ENCODE measurements at regions not wholly inside any gene's neighbourhood (a gene's known extent, or its start where the extent isn't known, plus 50 kb on each side); places are given as distances from the start of the nearest gene placed in this dataset.

- no peak overlapping the region for H3K27ac ChIP-seq (ENCODE audit: low read depth, low read length)
These were observed 98.3 kb downstream of the SPTSSA start for GRCh38 chr14:34363733-34364134.

GRCh38 chr14:34362641-34363251 is 99.3 kb downstream of the SPTSSA start:
- Histone ChIP-seq H3K4me2 (ENCODE audit: insufficient read depth, low read length) (no peak overlapping the region), H3K4me1 (ENCODE audit: insufficient read depth, low read length) (no peaks in the 10 kb centered on the region), H3K79me2 (ENCODE audit: insufficient read depth, low read length) (no peaks in the 10 kb centered on the region), H3K27ac (ENCODE audit: low read depth, low read length) (no peak overlapping the region), H3K27me3 (ENCODE audit: insufficient read depth, low read length) (no peaks in the 10 kb centered on the region), H2AFZ (ENCODE audit: low read length) (no peak overlapping the region), H3K36me3 (ENCODE audit: insufficient read depth, low read length) (no peaks in the 10 kb centered on the region), H3K9me3 (ENCODE audit: low read depth, low read length) (no peaks in the 10 kb centered on the region), H3K4me3 (ENCODE audit: insufficient read depth, low read length) (no peak overlapping the region), H4K20me1 (ENCODE audit: insufficient read depth, low read length) (no peaks in the 10 kb centered on the region)
- no peak for TF ChIP-seq CTCF (IDR thresholded peaks at IDR 0.05; ENCODE audit: extremely low read depth, low read depth, low read length)
- no peak for DNase-seq (ENCODE audit: insufficient read length, low spot score, missing footprints)

More at GRCh38 chr14:34363733-34364134, 98.3 kb downstream of the SPTSSA start:
- Histone ChIP-seq H3K4me3 (ENCODE audit: insufficient read depth, low read length) (no peak overlapping the region), H2AFZ (ENCODE audit: low read length) (peak overlapping the region; percentile 10), H3K79me2 (ENCODE audit: insufficient read depth, low read length) (no peaks in the 10 kb centered on the region), H3K4me2 (ENCODE audit: insufficient read depth, low read length) (no peak overlapping the region), H3K9me3 (ENCODE audit: low read depth, low read length) (no peaks in the 10 kb centered on the region), H3K4me1 (ENCODE audit: insufficient read depth, low read length) (no peaks in the 10 kb centered on the region), H3K36me3 (ENCODE audit: insufficient read depth, low read length) (no peaks in the 10 kb centered on the region), H3K27me3 (ENCODE audit: insufficient read depth, low read length) (no peaks in the 10 kb centered on the region), H4K20me1 (ENCODE audit: insufficient read depth, low read length) (no peaks in the 10 kb centered on the region)
- peak; percentile 62 for DNase-seq (ENCODE audit: insufficient read length, low spot score, missing footprints)
- no peak for TF ChIP-seq CTCF (IDR thresholded peaks at IDR 0.05; ENCODE audit: extremely low read depth, low read depth, low read length)

GRCh38 chr14:34361504-34362011 is 100.5 kb downstream of the SPTSSA start:
- H3K4me2 ChIP-seq (ENCODE audit: insufficient read depth, low read length) = no peak overlapping the region
- no peaks in the 10 kb centered on the region for H3K79me2 ChIP-seq (ENCODE audit: insufficient read depth, low read length)
- no peaks in the 10 kb centered on the region for H3K9me3 ChIP-seq (ENCODE audit: low read depth, low read length)
- no peak overlapping the region for H3K27ac ChIP-seq (ENCODE audit: low read depth, low read length)
- no peaks in the 10 kb centered on the region for H3K36me3 ChIP-seq (ENCODE audit: insufficient read depth, low read length)
- H3K27me3 ChIP-seq (ENCODE audit: insufficient read depth, low read length) = no peaks in the 10 kb centered on the region
- no peaks in the 10 kb centered on the region for H3K4me1 ChIP-seq (ENCODE audit: insufficient read depth, low read length)
- H4K20me1 ChIP-seq (ENCODE audit: insufficient read depth, low read length) = no peaks in the 10 kb centered on the region
- H2AFZ ChIP-seq (ENCODE audit: low read length) = peak overlapping the region; percentile 39
- no peak overlapping the region for H3K4me3 ChIP-seq (ENCODE audit: insufficient read depth, low read length)
- no peak for TF ChIP-seq CTCF (IDR thresholded peaks at IDR 0.05; ENCODE audit: extremely low read depth, low read depth, low read length)
- DNase-seq (ENCODE audit: insufficient read length, low spot score, missing footprints) = no peak

GRCh38 chr14:34359420-34360117 is 102.5 kb downstream of the SPTSSA start:
- Histone ChIP-seq H3K4me3 (ENCODE audit: insufficient read depth, low read length) (no peak overlapping the region), H3K36me3 (ENCODE audit: insufficient read depth, low read length) (no peaks in the 10 kb centered on the region), H2AFZ (ENCODE audit: low read length) (no peak overlapping the region), H3K79me2 (ENCODE audit: insufficient read depth, low read length) (no peaks in the 10 kb centered on the region), H3K27ac (ENCODE audit: low read depth, low read length) (no peak overlapping the region), H3K4me2 (ENCODE audit: insufficient read depth, low read length) (no peak overlapping the region), H4K20me1 (ENCODE audit: insufficient read depth, low read length) (no peaks in the 10 kb centered on the region), H3K4me1 (ENCODE audit: insufficient read depth, low read length) (no peaks in the 10 kb centered on the region), H3K9me3 (ENCODE audit: low read depth, low read length) (no peaks in the 10 kb centered on the region), H3K27me3 (ENCODE audit: insufficient read depth, low read length) (no peaks in the 10 kb centered on the region)
- no peak for DNase-seq (ENCODE audit: insufficient read length, low spot score, missing footprints)
- no peak for TF ChIP-seq CTCF (IDR thresholded peaks at IDR 0.05; ENCODE audit: extremely low read depth, low read depth, low read length)

Data from osteoblast (primary cell).